ENCODE measurements at regions not wholly inside any gene's neighbourhood (a gene's known extent, or its start where the extent isn't known, plus 50 kb on each side); places are given as distances from the start of the nearest gene placed in this dataset.

GRCh38 chr22:46079861-46080821 lies 70.2 kb upstream of the PPARA start:
- intact Hi-C loops (cut with DNase I) = loop anchor here in 1 of 4 donors (10.0 kb wide), 1 partner anchor 65 kb away; no protein-coding TSS in a partner anchor

DNA sequence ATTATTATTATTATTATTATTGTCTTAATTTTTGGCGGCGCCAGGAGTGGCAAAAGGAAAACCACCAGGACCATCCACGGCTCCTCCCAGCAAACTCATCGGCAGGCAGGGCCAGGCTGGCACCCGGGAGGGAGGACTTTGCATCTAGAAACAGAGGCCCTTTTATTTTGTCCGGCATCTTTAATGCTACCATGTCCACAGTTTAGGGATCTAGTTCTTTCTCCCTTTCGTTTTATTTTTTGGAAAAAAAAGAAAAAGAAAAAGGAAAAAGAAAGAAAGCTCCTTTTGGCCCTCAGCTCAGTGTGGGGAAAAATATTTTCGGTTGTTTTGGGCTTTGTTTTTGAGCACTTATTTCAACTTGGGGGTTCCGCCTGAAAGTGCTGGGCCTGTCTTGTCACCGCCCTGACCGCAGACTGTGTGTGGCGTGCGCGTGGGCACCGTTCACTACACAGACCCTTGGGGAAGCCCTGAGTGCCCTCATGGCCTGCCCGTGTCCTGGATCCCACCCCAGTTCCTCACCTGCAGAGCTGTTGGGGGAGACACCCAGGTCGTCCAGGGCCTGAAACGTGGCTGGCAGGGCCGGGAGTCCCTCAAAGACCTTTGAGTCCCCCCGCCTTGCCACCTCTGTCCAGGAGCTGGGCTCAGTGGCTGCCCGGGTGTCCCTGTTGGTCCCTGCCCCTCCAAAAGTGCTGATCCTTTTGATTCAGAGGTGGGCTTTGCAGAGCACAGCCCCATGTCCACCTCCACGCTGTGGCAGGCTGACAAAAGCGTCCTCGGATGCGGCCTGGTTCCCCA lies 69.1 kb upstream of the PPARA start:
- Histone ChIP-seq H3K36me3 (no peaks in the 10 kb centered on the region), H3K27me3 (no peaks in the 10 kb centered on the region), H3K27ac (peak overlapping the region; percentile 94 to 98), H3K9me3 (no peaks in the 10 kb centered on the region), H3K4me1 (ENCODE audit: insufficient read depth) (peaks cover 25% of the 10 kb centered on the region), H3K4me3 (peak overlapping the region; percentile 78)
- intact Hi-C loops (cut with DNase I) = no loop called here
- 2 to 11% (median 5%) methylated on average over 25 of the region's 25 CpGs for WGBS, 3 donors
- TF ChIP-seq POLR2A (IDR thresholded peaks at IDR 0.05) = no peak
- no peak for TF ChIP-seq EP300 (IDR thresholded peaks at IDR 0.05)
- TF ChIP-seq, protein P1, sequence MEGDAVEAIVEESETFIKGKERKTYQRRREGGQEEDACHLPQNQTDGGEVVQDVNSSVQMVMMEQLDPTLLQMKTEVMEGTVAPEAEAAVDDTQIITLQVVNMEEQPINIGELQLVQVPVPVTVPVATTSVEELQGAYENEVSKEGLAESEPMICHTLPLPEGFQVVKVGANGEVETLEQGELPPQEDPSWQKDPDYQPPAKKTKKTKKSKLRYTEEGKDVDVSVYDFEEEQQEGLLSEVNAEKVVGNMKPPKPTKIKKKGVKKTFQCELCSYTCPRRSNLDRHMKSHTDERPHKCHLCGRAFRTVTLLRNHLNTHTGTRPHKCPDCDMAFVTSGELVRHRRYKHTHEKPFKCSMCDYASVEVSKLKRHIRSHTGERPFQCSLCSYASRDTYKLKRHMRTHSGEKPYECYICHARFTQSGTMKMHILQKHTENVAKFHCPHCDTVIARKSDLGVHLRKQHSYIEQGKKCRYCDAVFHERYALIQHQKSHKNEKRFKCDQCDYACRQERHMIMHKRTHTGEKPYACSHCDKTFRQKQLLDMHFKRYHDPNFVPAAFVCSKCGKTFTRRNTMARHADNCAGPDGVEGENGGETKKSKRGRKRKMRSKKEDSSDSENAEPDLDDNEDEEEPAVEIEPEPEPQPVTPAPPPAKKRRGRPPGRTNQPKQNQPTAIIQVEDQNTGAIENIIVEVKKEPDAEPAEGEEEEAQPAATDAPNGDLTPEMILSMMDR (IDR thresholded peaks at IDR 0.05) = no peak
- peak in 2 of 5 donors; percentile 45 to 60 for DNase-seq

More at GRCh38 chr22:46079861-46080821, 70.2 kb upstream of the PPARA start:
- no peaks in the 10 kb centered on the region for H3K36me3 ChIP-seq
- WGBS, 3 donors = 1 to 8% (median 5%) methylated on average over 36 to 57 of the region's 57 CpGs
- no peaks in the 10 kb centered on the region for H3K9me3 ChIP-seq
- H3K27me3 ChIP-seq = no peaks in the 10 kb centered on the region
- peak overlapping the region; percentile 78 for H3K4me3 ChIP-seq
- H3K27ac ChIP-seq = peak overlapping the region; percentile 94 to 98
- DNase-seq = peak in 4 of 5 donors; percentile 67 to 81 (median 75)
- TF ChIP-seq EP300 (IDR thresholded peaks at IDR 0.05) = no peak
- TF ChIP-seq POLR2A (IDR thresholded peaks at IDR 0.05) = no peak
- TF ChIP-seq, protein P1 (IDR thresholded peaks at IDR 0.05) = no peak
- H3K4me1 ChIP-seq (ENCODE audit: insufficient read depth) = peaks cover 14% of the 10 kb centered on the region

DNA sequence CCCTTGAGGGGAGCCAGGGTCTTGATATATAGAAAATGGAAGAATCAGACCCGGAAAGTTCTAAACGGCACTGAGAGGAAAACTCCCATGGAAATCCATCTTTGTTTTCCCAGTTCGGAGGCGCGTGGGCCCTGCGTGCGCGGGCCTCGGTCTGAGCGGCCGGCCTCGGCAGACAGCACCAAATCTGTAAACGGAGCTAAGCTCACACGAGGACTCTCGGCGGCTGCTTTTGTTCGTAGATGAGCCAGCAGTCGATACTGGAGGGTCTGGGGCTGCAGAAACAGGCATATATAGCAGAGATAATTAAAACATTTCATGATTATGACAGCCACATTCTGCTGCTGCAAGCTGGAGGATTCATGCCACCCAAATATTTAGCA lies 68.5 kb upstream of the PPARA start:
- peak in 2 of 5 donors; percentile 57 to 59 for DNase-seq
- TF ChIP-seq EP300 (IDR thresholded peaks at IDR 0.05) (no peak), POLR2A (IDR thresholded peaks at IDR 0.05) (no peak)
- TF ChIP-seq, protein P1 (IDR thresholded peaks at IDR 0.05) = no peak
- WGBS, 3 donors = 1 to 8% (median 6%) methylated on average over 18 of the region's 18 CpGs
- H3K27ac ChIP-seq = peak overlapping the region; percentile 94 to 98
- no peaks in the 10 kb centered on the region for H3K27me3 ChIP-seq
- H3K36me3 ChIP-seq = no peaks in the 10 kb centered on the region
- H3K9me3 ChIP-seq = no peaks in the 10 kb centered on the region
- peak overlapping the region; percentile 78 for H3K4me3 ChIP-seq
- intact Hi-C loops (cut with DNase I) = no loop called here
- H3K4me1 ChIP-seq (ENCODE audit: insufficient read depth) = peaks cover 28% of the 10 kb centered on the region

- H3K4me3 ChIP-seq = no peak overlapping the region
- peak overlapping the region; percentile 94 to 98 for H3K27ac ChIP-seq
- peak in 1 of 5 donors; percentile 17 for DNase-seq
- peaks cover 36% of the 10 kb centered on the region for H3K4me1 ChIP-seq (ENCODE audit: insufficient read depth)
- no peaks in the 10 kb centered on the region for H3K36me3 ChIP-seq
- intact Hi-C loops (cut with DNase I) = no loop called here
- no peaks in the 10 kb centered on the region for H3K9me3 ChIP-seq
- TF ChIP-seq POLR2A (IDR thresholded peaks at IDR 0.05) (no peak), EP300 (IDR thresholded peaks at IDR 0.05) (no peak)
- TF ChIP-seq, protein P1 (IDR thresholded peaks at IDR 0.05) = no peak
- 2 to 9% (median 5%) methylated on average over 8 of the region's 8 CpGs for WGBS, 3 donors
- H3K27me3 ChIP-seq = no peaks in the 10 kb centered on the region
Observed at GRCh38 chr22:46082633-46083032, 67.7 kb upstream of the PPARA start.

All from ovary (tissue), 7 donors.